ENCODE measurements at regions not wholly inside any gene's neighbourhood (a gene's known extent, or its start where the extent isn't known, plus 50 kb on each side); places are given as distances from the start of the nearest gene placed in this dataset.

DNA sequence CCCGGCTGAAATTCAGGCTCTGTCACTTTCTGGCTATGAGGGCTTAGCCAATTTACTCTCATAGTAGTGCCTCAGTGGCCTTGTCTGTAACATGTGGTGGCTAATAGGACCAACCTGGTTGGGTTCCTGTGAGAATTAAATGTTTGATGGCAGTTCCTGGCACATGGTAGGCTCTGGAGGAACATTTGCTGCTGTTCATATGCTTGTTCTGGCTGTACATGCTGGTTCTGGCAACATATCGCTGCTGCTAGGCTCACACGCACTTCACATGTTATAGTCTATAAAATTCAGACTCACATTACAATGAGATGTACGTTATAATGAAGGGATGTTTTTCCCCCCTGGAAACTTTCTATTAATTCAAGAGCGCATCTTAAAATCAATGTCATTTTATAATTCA lies 417.7 kb upstream of the GYPC start:
- Histone ChIP-seq H3K9me3 (replicated peaks; ENCODE audit: insufficient read depth, low read length) (no peaks in the 10 kb centered on the region), H4K20me1 (ENCODE audit: insufficient read depth, low read length) (no peaks in the 10 kb centered on the region), H2AFZ (ENCODE audit: low read length) (no peak overlapping the region), H3K4me3 (ENCODE audit: low read length) (no peak overlapping the region), H3K36me3 (replicated peaks; ENCODE audit: insufficient read depth, low read length) (no peaks in the 10 kb centered on the region), H3K27ac (ENCODE audit: low read length) (no peak overlapping the region), H3K4me2 (ENCODE audit: low read depth, low read length) (no peak overlapping the region), H3K9me2 (replicated peaks; ENCODE audit: insufficient read depth, low read length) (no peaks in the 10 kb centered on the region), H3K9ac (ENCODE audit: low read length) (no peak overlapping the region), H3K4me1 (ENCODE audit: low read length) (no peaks in the 10 kb centered on the region), H3K79me2 (ENCODE audit: low read length) (no peaks in the 10 kb centered on the region), H3K27me3 (replicated peaks; ENCODE audit: insufficient read depth, low read length) (no peaks in the 10 kb centered on the region), H3F3A (ENCODE audit: insufficient read depth, low read length) (no peaks in the 10 kb centered on the region)
- TF ChIP-seq EZH2 (optimal IDR thresholded peaks at IDR 0.05; ENCODE audit: low read depth, low read length) (no peak), EZH2phosphoT487 (IDR thresholded peaks at IDR 0.05; ENCODE audit: low read length) (no peak)
- TF ChIP-seq, protein P1, sequence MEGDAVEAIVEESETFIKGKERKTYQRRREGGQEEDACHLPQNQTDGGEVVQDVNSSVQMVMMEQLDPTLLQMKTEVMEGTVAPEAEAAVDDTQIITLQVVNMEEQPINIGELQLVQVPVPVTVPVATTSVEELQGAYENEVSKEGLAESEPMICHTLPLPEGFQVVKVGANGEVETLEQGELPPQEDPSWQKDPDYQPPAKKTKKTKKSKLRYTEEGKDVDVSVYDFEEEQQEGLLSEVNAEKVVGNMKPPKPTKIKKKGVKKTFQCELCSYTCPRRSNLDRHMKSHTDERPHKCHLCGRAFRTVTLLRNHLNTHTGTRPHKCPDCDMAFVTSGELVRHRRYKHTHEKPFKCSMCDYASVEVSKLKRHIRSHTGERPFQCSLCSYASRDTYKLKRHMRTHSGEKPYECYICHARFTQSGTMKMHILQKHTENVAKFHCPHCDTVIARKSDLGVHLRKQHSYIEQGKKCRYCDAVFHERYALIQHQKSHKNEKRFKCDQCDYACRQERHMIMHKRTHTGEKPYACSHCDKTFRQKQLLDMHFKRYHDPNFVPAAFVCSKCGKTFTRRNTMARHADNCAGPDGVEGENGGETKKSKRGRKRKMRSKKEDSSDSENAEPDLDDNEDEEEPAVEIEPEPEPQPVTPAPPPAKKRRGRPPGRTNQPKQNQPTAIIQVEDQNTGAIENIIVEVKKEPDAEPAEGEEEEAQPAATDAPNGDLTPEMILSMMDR (IDR thresholded peaks at IDR 0.05; ENCODE audit: low read length), result no peak
- DNase-seq, result no peak

DNA sequence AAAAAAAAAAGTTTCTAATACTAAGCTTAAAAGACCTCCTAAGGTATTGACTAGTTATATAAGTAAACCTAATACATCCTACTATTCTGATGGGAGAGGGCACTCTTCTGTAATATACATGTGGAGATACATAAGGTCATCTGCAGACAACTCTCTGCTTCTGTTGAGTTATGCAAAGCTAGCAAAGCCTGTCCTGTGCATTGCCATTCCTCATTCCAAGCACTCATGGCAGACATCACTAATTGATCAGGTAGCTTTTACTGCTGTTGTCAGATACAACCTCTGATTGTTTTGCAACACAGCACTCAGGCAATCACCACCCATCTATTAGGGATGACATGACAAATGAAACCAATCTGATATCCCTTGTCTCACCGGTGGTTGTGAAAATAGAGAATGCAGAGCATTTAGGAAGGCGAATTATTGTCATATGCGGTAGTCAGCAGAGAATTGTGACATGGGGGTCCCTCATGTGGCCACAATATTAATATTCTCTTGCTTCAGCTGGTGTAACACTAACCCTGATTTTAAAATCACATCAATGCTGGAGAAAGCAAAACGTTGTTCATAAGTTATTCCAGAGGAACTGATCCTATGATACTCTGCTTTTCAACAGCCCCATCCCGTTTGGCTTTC lies 416.5 kb upstream of the GYPC start:
- H3K79me2 ChIP-seq (ENCODE audit: low read length), result no peaks in the 10 kb centered on the region
- TF ChIP-seq EZH2 (optimal IDR thresholded peaks at IDR 0.05; ENCODE audit: low read depth, low read length) (no peak), EZH2phosphoT487 (IDR thresholded peaks at IDR 0.05; ENCODE audit: low read length) (no peak)
- TF ChIP-seq, protein P1 (IDR thresholded peaks at IDR 0.05; ENCODE audit: low read length), result no peak
- no peak overlapping the region for H3K4me2 ChIP-seq (ENCODE audit: low read depth, low read length)
- no peak overlapping the region for H3K27ac ChIP-seq (ENCODE audit: low read length)
- no peaks in the 10 kb centered on the region for H3K9me3 ChIP-seq (replicated peaks; ENCODE audit: insufficient read depth, low read length)
- H4K20me1 ChIP-seq (ENCODE audit: insufficient read depth, low read length), result no peaks in the 10 kb centered on the region
- H3K9ac ChIP-seq (ENCODE audit: low read length), result no peak overlapping the region
- H3K36me3 ChIP-seq (replicated peaks; ENCODE audit: insufficient read depth, low read length), result no peaks in the 10 kb centered on the region
- no peak overlapping the region for H3K4me3 ChIP-seq (ENCODE audit: low read length)
- no peak overlapping the region for H2AFZ ChIP-seq (ENCODE audit: low read length)
- H3K9me2 ChIP-seq (replicated peaks; ENCODE audit: insufficient read depth, low read length), result no peaks in the 10 kb centered on the region
- DNase-seq, result no peak
- no peaks in the 10 kb centered on the region for H3K27me3 ChIP-seq (replicated peaks; ENCODE audit: insufficient read depth, low read length)
- H3F3A ChIP-seq (ENCODE audit: insufficient read depth, low read length), result no peaks in the 10 kb centered on the region
- H3K4me1 ChIP-seq (ENCODE audit: low read length), result no peaks in the 10 kb centered on the region

DNA sequence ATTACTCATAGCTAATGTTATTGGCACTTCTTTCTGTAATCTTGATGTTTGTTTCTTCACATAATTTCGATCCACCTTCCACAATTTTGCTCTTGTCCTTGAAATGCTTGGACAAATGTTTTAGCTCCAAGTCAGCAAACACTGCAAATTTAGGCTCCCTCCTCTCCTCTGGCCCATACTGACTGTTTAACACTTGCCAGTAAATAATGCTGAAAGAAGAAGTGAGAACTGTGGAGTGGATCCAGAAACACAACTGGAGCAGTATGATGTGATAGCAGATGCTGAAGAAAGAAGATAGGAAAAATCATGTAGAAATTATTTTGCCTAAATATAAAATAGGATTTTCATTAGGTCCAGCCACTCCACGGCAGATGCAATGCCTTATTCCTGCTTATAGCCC lies 415.0 kb upstream of the GYPC start:
- H3K4me1 ChIP-seq (ENCODE audit: low read length), result no peaks in the 10 kb centered on the region
- H3K9ac ChIP-seq (ENCODE audit: low read length), result no peak overlapping the region
- H3K9me2 ChIP-seq (replicated peaks; ENCODE audit: insufficient read depth, low read length), result no peaks in the 10 kb centered on the region
- H3K9me3 ChIP-seq (replicated peaks; ENCODE audit: insufficient read depth, low read length), result no peaks in the 10 kb centered on the region
- DNase-seq, result no peak
- no peaks in the 10 kb centered on the region for H3K27me3 ChIP-seq (replicated peaks; ENCODE audit: insufficient read depth, low read length)
- H4K20me1 ChIP-seq (ENCODE audit: insufficient read depth, low read length), result no peaks in the 10 kb centered on the region
- no peaks in the 10 kb centered on the region for H3F3A ChIP-seq (ENCODE audit: insufficient read depth, low read length)
- H3K4me3 ChIP-seq (ENCODE audit: low read length), result no peak overlapping the region
- H3K4me2 ChIP-seq (ENCODE audit: low read depth, low read length), result no peak overlapping the region
- H3K27ac ChIP-seq (ENCODE audit: low read length), result no peak overlapping the region
- TF ChIP-seq EZH2phosphoT487 (IDR thresholded peaks at IDR 0.05; ENCODE audit: low read length) (no peak), EZH2 (optimal IDR thresholded peaks at IDR 0.05; ENCODE audit: low read depth, low read length) (no peak)
- TF ChIP-seq, protein P1 (IDR thresholded peaks at IDR 0.05; ENCODE audit: low read length), result no peak
- no peaks in the 10 kb centered on the region for H3K36me3 ChIP-seq (replicated peaks; ENCODE audit: insufficient read depth, low read length)
- no peak overlapping the region for H2AFZ ChIP-seq (ENCODE audit: low read length)
- H3K79me2 ChIP-seq (ENCODE audit: low read length), result no peaks in the 10 kb centered on the region
